ENCODE measurements at regions not wholly inside any gene's neighbourhood (a gene's known extent, or its start where the extent isn't known, plus 50 kb on each side); places are given as distances from the start of the nearest gene placed in this dataset.

DNA sequence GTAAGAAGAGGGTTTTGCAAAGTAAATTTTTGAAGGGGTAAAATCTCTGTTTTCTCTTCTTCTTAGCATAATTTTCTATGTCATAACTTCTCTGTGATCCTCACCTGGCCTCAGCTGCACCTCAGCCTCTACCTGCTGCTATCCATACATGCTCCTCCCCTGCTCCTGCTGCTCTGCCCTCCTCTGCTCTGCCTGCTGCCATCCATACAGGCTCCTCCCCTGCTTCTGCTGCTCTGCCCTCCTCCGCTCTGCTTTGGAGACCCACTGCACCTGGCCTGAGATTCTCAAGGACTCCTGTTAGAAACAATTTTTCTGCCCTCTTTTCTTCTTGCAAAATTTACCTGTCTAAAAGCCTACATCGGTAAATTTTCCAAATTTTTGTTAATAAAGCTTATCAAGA lies 388.6 kb upstream of the PITX2 start:
- H4K20me1 ChIP-seq (ENCODE audit: insufficient read depth) = no peaks in the 10 kb centered on the region
- no peaks in the 10 kb centered on the region for H3K9me3 ChIP-seq (ENCODE audit: low read length)
- no peak overlapping the region for H2AFZ ChIP-seq (ENCODE audit: low read depth, low read length)
- H3F3A ChIP-seq (ENCODE audit: insufficient read depth, low read length, poor library complexity, severe bottlenecking) = no peaks in the 10 kb centered on the region
- H3K9ac ChIP-seq (ENCODE audit: low read length) = no peak overlapping the region
- H3K36me3 ChIP-seq (ENCODE audit: insufficient read depth, low read length) = no peaks in the 10 kb centered on the region
- no peak overlapping the region for H3K27ac ChIP-seq (ENCODE audit: low read length)
- H3K27me3 ChIP-seq (ENCODE audit: insufficient read depth, low read depth, low read length) = no peaks in the 10 kb centered on the region
- H3K4me3 ChIP-seq (ENCODE audit: low read length) = no peak overlapping the region
- H3K79me2 ChIP-seq (replicated peaks; ENCODE audit: insufficient read depth, low read length) = no peaks in the 10 kb centered on the region
- H3K9me2 ChIP-seq (ENCODE audit: insufficient read depth, low read length) = no peaks in the 10 kb centered on the region
- no peak overlapping the region for H3K4me2 ChIP-seq (ENCODE audit: low read length)
- no peak for TF ChIP-seq EP300 (conservative IDR thresholded peaks at IDR 0.05; ENCODE audit: poor library complexity, severe bottlenecking)
- TF ChIP-seq EZH2 (IDR thresholded peaks at IDR 0.05; ENCODE audit: borderline replicate concordance, insufficient read depth, low read length, poor library complexity, severe bottlenecking) = no peak
- TF ChIP-seq TAF1 (IDR thresholded peaks at IDR 0.05; ENCODE audit: low read depth) = no peak
- no peak for TF ChIP-seq REST (IDR thresholded peaks at IDR 0.05; ENCODE audit: borderline replicate concordance)
- TF ChIP-seq RAD21 (conservative IDR thresholded peaks at IDR 0.05) = no peak
- TF ChIP-seq MXI1 (conservative IDR thresholded peaks at IDR 0.05; ENCODE audit: poor library complexity, severe bottlenecking) = no peak
- TF ChIP-seq POLR2AphosphoS5 (IDR thresholded peaks at IDR 0.05) = no peak
- TF ChIP-seq, protein P1, sequence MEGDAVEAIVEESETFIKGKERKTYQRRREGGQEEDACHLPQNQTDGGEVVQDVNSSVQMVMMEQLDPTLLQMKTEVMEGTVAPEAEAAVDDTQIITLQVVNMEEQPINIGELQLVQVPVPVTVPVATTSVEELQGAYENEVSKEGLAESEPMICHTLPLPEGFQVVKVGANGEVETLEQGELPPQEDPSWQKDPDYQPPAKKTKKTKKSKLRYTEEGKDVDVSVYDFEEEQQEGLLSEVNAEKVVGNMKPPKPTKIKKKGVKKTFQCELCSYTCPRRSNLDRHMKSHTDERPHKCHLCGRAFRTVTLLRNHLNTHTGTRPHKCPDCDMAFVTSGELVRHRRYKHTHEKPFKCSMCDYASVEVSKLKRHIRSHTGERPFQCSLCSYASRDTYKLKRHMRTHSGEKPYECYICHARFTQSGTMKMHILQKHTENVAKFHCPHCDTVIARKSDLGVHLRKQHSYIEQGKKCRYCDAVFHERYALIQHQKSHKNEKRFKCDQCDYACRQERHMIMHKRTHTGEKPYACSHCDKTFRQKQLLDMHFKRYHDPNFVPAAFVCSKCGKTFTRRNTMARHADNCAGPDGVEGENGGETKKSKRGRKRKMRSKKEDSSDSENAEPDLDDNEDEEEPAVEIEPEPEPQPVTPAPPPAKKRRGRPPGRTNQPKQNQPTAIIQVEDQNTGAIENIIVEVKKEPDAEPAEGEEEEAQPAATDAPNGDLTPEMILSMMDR (IDR thresholded peaks at IDR 0.05; ENCODE audit: poor library complexity, severe bottlenecking) = no peak
- TF ChIP-seq SMC3 (conservative IDR thresholded peaks at IDR 0.05; ENCODE audit: poor library complexity) = no peak

- no peak overlapping the region for H3K4me2 ChIP-seq (ENCODE audit: low read length)
- H4K20me1 ChIP-seq (ENCODE audit: insufficient read depth) = no peaks in the 10 kb centered on the region
- H3K9me3 ChIP-seq (ENCODE audit: low read length) = no peaks in the 10 kb centered on the region
- no peak for TF ChIP-seq RAD21 (conservative IDR thresholded peaks at IDR 0.05)
- TF ChIP-seq MXI1 (conservative IDR thresholded peaks at IDR 0.05; ENCODE audit: poor library complexity, severe bottlenecking) = no peak
- no peak for TF ChIP-seq EP300 (conservative IDR thresholded peaks at IDR 0.05; ENCODE audit: poor library complexity, severe bottlenecking)
- TF ChIP-seq SMC3 (conservative IDR thresholded peaks at IDR 0.05; ENCODE audit: poor library complexity) = no peak
- no peak for TF ChIP-seq REST (IDR thresholded peaks at IDR 0.05; ENCODE audit: borderline replicate concordance)
- TF ChIP-seq TAF1 (IDR thresholded peaks at IDR 0.05; ENCODE audit: low read depth) = no peak
- TF ChIP-seq, protein P1 (IDR thresholded peaks at IDR 0.05; ENCODE audit: poor library complexity, severe bottlenecking) = no peak
- no peak for TF ChIP-seq POLR2AphosphoS5 (IDR thresholded peaks at IDR 0.05)
- no peak for TF ChIP-seq EZH2 (IDR thresholded peaks at IDR 0.05; ENCODE audit: borderline replicate concordance, insufficient read depth, low read length, poor library complexity, severe bottlenecking)
- H3K9ac ChIP-seq (ENCODE audit: low read length) = no peak overlapping the region
- no peaks in the 10 kb centered on the region for H3K79me2 ChIP-seq (replicated peaks; ENCODE audit: insufficient read depth, low read length)
- H3F3A ChIP-seq (ENCODE audit: insufficient read depth, low read length, poor library complexity, severe bottlenecking) = no peaks in the 10 kb centered on the region
- no peak overlapping the region for H2AFZ ChIP-seq (ENCODE audit: low read depth, low read length)
- no peak overlapping the region for H3K4me3 ChIP-seq (ENCODE audit: low read length)
- H3K36me3 ChIP-seq (ENCODE audit: insufficient read depth, low read length) = no peaks in the 10 kb centered on the region
- H3K9me2 ChIP-seq (ENCODE audit: insufficient read depth, low read length) = no peaks in the 10 kb centered on the region
- no peaks in the 10 kb centered on the region for H3K27me3 ChIP-seq (ENCODE audit: insufficient read depth, low read depth, low read length)
- no peak overlapping the region for H3K27ac ChIP-seq (ENCODE audit: low read length)
Observed at GRCh38 chr4:111013846-111014245, 391.0 kb upstream of the PITX2 start.
